ENCODE measurements at regions not wholly inside any gene's neighbourhood (a gene's known extent, or its start where the extent isn't known, plus 50 kb on each side); places are given as distances from the start of the nearest gene placed in this dataset.
"Not testable (repeated sequence)": the region's sequence is repeated elsewhere in the genome, so short reads cannot be mapped to it uniquely, and the experiment has no call there.

DNA sequence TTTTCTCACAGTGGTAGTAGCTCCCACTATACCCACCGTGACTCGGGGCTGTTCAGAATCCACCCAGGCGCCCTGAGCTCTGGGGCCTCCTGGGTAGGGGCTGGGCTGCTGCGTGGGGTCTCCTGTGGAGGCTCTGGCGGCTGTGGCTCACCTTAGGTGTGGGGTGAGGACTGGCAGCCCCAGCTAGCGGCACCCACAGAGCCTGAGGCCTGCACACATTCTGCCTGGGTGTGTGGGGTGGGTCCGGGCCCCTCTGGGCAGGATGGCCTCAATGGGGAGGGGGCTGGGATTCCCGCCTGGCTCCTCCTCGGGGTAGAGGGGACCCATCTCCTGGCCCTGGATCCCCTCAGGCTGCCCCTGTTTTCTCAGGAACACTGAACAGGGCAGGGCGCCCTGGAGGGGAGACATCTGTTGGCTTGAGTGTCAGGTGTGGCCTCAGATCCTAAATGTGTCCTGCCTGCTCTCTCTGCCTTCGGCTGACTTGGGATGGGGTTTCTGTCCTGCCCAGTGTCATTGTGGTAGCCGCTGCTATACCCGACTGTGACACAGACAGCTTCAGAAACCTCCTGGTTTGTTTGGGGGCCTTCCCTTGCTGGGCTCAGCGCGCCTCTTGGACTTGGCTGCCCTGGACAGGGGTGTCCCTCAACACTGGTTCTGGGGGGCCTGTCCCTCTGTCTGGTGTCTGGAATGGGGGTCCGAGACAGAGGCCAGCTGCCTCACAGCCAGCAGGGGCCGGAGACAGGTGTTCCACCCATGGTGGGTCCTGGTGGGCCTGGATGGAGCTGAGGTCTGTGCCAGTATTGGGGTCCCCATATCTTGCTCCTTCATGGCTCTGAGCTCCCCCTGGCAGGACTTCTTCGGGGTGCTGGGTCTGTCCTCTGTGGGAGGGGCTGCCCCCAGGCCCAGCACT is 354.9 kb downstream of the TMEM121 start:
- H3K36me3 ChIP-seq (ENCODE audit: insufficient read depth, low read length), result no peaks in the 10 kb centered on the region
- H3K27ac ChIP-seq (ENCODE audit: low read depth in 1 of 2, low read length in 2 of 2), result no peak overlapping the region
- intact Hi-C loops (cut with DNase I, micrococcal nuclease), result no loop called here
- Mint-ChIP-seq H3K4me1 (ENCODE audit: low read depth) (no peaks in the 10 kb centered on the region), H3K27ac (no peak overlapping the region), H3K9me3 (no peaks in the 10 kb centered on the region), H3K4me3 (no peak overlapping the region), H3K27me3 (peaks cover 19% of the 10 kb centered on the region), H3K36me3 (ENCODE audit: low read depth) (no peaks in the 10 kb centered on the region)
- H3K4me3 ChIP-seq (ENCODE audit: low read length), result no peak overlapping the region
- ChIA-PET POLR2A (no interaction called here), CTCF (no interaction called here)
- H3K4me1 ChIP-seq (ENCODE audit: insufficient read depth, low read length), result no peaks in the 10 kb centered on the region
- ATAC-seq (ENCODE audit: poor library complexity), result no peak
- TF ChIP-seq, protein P1, sequence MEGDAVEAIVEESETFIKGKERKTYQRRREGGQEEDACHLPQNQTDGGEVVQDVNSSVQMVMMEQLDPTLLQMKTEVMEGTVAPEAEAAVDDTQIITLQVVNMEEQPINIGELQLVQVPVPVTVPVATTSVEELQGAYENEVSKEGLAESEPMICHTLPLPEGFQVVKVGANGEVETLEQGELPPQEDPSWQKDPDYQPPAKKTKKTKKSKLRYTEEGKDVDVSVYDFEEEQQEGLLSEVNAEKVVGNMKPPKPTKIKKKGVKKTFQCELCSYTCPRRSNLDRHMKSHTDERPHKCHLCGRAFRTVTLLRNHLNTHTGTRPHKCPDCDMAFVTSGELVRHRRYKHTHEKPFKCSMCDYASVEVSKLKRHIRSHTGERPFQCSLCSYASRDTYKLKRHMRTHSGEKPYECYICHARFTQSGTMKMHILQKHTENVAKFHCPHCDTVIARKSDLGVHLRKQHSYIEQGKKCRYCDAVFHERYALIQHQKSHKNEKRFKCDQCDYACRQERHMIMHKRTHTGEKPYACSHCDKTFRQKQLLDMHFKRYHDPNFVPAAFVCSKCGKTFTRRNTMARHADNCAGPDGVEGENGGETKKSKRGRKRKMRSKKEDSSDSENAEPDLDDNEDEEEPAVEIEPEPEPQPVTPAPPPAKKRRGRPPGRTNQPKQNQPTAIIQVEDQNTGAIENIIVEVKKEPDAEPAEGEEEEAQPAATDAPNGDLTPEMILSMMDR (IDR thresholded peaks at IDR 0.05), result no peak
- peaks cover 7 to 11% of the 10 kb centered on the region in 2 experiments for H3K27me3 ChIP-seq (ENCODE audit: control insufficient read depth in 1 of 2, insufficient read depth in 2 of 2, low read length in 2 of 2)
- peak in 2 of 14 experiments; percentile 2 to 26 for DNase-seq
- peaks cover 0 to 14% of the 10 kb centered on the region in 2 experiments for H3K9me3 ChIP-seq (ENCODE audit: control insufficient read depth in 1 of 2, insufficient read depth in 1 of 2, low read length in 2 of 2)

DNA sequence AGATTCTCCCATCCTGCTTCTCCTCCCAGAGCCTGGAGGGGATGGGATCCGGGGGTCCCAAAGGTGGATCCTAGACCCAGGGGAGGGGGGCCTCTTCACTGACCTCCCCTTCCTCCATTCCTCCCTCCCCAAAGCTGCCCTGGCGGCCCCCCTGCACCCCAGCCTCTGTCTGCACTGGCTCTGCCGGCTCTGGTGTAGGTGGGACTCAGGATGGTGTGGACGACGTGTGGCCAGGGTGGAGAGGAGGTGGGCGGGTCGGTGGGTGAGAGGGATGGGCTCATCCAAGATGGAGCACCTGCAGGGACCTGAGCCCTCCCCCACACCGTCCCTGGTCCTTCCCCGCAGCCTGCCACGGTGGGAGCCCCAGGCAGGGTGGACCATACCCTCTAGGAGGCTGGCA is 355.6 kb downstream of the TMEM121 start:
- H3K4me3 ChIP-seq (ENCODE audit: low read length); H3K27ac ChIP-seq (ENCODE audit: low read depth in 1 of 2, low read length in 2 of 2); H3K27ac Mint-ChIP-seq; H3K4me1 ChIP-seq (ENCODE audit: insufficient read depth, low read length); CTCF ChIA-PET; ATAC-seq (ENCODE audit: poor library complexity); H3K36me3 ChIP-seq (ENCODE audit: insufficient read depth, low read length); H3K36me3 Mint-ChIP-seq (ENCODE audit: low read depth); H3K4me1 Mint-ChIP-seq (ENCODE audit: low read depth); POLR2A ChIA-PET; intact Hi-C loops (cut with DNase I, micrococcal nuclease); H3K9me3 Mint-ChIP-seq; H3K4me3 Mint-ChIP-seq: not testable (repeated sequence)
- peaks cover 15% of the 10 kb centered on the region for H3K27me3 Mint-ChIP-seq
- peak in 2 of 14 experiments; percentile 5 to 15 for DNase-seq
- Histone ChIP-seq H3K27me3 (ENCODE audit: control insufficient read depth in 1 of 2, insufficient read depth in 2 of 2, low read length in 2 of 2) (peaks cover 7 to 11% of the 10 kb centered on the region in 2 experiments), H3K9me3 (ENCODE audit: control insufficient read depth in 1 of 2, insufficient read depth in 1 of 2, low read length in 2 of 2) (peaks cover 0 to 14% of the 10 kb centered on the region in 2 experiments)

DNA sequence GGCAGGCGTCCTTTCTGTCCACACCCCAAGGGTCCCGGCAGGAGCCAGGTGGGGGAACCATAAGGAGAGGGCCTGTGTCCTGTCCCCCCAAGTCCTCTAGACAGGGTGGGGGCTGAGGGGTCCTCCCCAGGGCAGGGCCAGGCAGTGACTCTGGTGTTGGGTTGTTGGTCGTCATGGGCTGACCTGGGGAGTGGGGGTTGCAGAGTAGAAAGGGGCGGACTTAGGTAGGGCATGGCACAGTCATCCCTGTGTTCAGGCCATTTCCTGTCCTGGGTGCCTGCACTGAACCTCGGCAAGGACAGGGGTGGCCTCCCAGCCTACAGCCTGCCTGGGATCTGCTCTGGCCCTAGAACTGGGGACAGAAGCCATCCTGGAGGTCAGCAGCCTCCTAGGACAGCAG is 356.2 kb downstream of the TMEM121 start:
- TF ChIP-seq, protein P1 (IDR thresholded peaks at IDR 0.05), result no peak
- Histone ChIP-seq H3K27me3 (ENCODE audit: control insufficient read depth in 1 of 2, insufficient read depth in 2 of 2, low read length in 2 of 2) (peaks cover 7 to 11% of the 10 kb centered on the region in 2 experiments), H3K9me3 (ENCODE audit: control insufficient read depth in 1 of 2, insufficient read depth in 1 of 2, low read length in 2 of 2) (peaks cover 0 to 14% of the 10 kb centered on the region in 2 experiments), H3K36me3 (ENCODE audit: insufficient read depth, low read length) (no peaks in the 10 kb centered on the region), H3K4me1 (ENCODE audit: insufficient read depth, low read length) (no peaks in the 10 kb centered on the region), H3K4me3 (ENCODE audit: low read length) (no peak overlapping the region), H3K27ac (ENCODE audit: low read depth in 1 of 2, low read length in 2 of 2) (no peak overlapping the region)
- ATAC-seq (ENCODE audit: poor library complexity) (no peak), DNase-seq (peak in 2 of 14 experiments; percentile 2 to 7)
- ChIA-PET POLR2A (no interaction called here), CTCF (no interaction called here)
- no peak overlapping the region for H3K4me3 Mint-ChIP-seq
- intact Hi-C loops (cut with DNase I, micrococcal nuclease), result no loop called here
- H3K36me3 Mint-ChIP-seq (ENCODE audit: low read depth), result no peaks in the 10 kb centered on the region
- H3K9me3 Mint-ChIP-seq, result no peaks in the 10 kb centered on the region
- no peaks in the 10 kb centered on the region for H3K4me1 Mint-ChIP-seq (ENCODE audit: low read depth)
- H3K27me3 Mint-ChIP-seq, result peaks cover 16% of the 10 kb centered on the region
- no peak overlapping the region for H3K27ac Mint-ChIP-seq

Measured in CD4-positive, alpha-beta T cell (primary cell).